LNCaP clone FGC (cell line): ENCODE measurements at regions not wholly inside any gene's neighbourhood (a gene's known extent, or its start where the extent isn't known, plus 50 kb on each side); places are given as distances from the start of the nearest gene placed in this dataset.

Experiments used
- DNase-seq: peaks from one replicate; pipeline ENCODE4 v3.0.0-alpha.2; 2011; ENCODE audit warnings: low read depth
- H3K4me3 ChIP-seq: 2 replicates; pipeline ENCODE4 v1.5.1; 2011; ENCODE audit warnings: mild to moderate bottlenecking, low read depth, low read length, control low read depth
- CTCF ChIP-seq: IDR thresholded peaks from 2 replicates; pipeline ENCODE4 v1.5.1; 2012; ENCODE audit warnings: mild to moderate bottlenecking; ENCODE audit not compliant: control insufficient read depth, insufficient read depth; ENCODE audit errors: extremely low read depth

- DNase-seq, result no peak
- H3K4me3 ChIP-seq, result no peak overlapping the region
- TF ChIP-seq CTCF, result no peak
Observed at GRCh38 chr12:127628645-127629044, 638.3 kb upstream of the TMEM132C start.

- no peak for DNase-seq
- no peak overlapping the region for H3K4me3 ChIP-seq
- TF ChIP-seq CTCF, result no peak
Observed at GRCh38 chr12:127629066-127629820, 637.7 kb upstream of the TMEM132C start.

- DNase-seq, result no peak
- no peak overlapping the region for H3K4me3 ChIP-seq
- TF ChIP-seq CTCF, result no peak
Observed at GRCh38 chr12:127632461-127632860, 634.5 kb upstream of the TMEM132C start.

- TF ChIP-seq CTCF, result no peak
- DNase-seq, result no peak
Observed at GRCh38 chr12:127635838-127636237, 631.1 kb upstream of the TMEM132C start.

GRCh38 chr12:127636882-127637281 lies 630.1 kb upstream of the TMEM132C start:
- TF ChIP-seq CTCF, result no peak
- DNase-seq, result no peak
- H3K4me3 ChIP-seq, result no peak overlapping the region

More at GRCh38 chr12:127635838-127636237, 631.1 kb upstream of the TMEM132C start:
- H3K4me3 ChIP-seq, result no peak overlapping the region

- no peak overlapping the region for H3K4me3 ChIP-seq
- DNase-seq, result no peak
- TF ChIP-seq CTCF, result no peak
Observed at GRCh38 chr12:127640181-127640886, 626.6 kb upstream of the TMEM132C start.
